ENCODE measurements at regions not wholly inside any gene's neighbourhood (a gene's known extent, or its start where the extent isn't known, plus 50 kb on each side); places are given as distances from the start of the nearest gene placed in this dataset.
A peak's percentile ranks its signal among the peaks of the same experiment; 100 is the strongest.
"Not testable (repeated sequence)": the region's sequence is repeated elsewhere in the genome, so short reads cannot be mapped to it uniquely, and the experiment has no call there.

GRCh38 chr2:12486205-12487118 is 230.3 kb upstream of the TRIB2 start:
- no peaks in the 10 kb centered on the region for H3K27me3 Mint-ChIP-seq
- no peak overlapping the region for H3K4me3 Mint-ChIP-seq

GRCh38 chr2:12487253-12488004 is 229.3 kb upstream of the TRIB2 start:
- no peak for DNase-seq
- H3K9me3 Mint-ChIP-seq: no peaks in the 10 kb centered on the region
- H3K36me3 Mint-ChIP-seq (ENCODE audit: low read depth): no peaks in the 10 kb centered on the region
- no peaks in the 10 kb centered on the region for H3K27me3 Mint-ChIP-seq
- peak overlapping the region; percentile 75 for H3K27ac Mint-ChIP-seq
- H3K4me3 Mint-ChIP-seq: no peak overlapping the region
- peaks cover 64% of the 10 kb centered on the region for H3K4me1 Mint-ChIP-seq (ENCODE audit: low read depth)

More at GRCh38 chr2:12486205-12487118, 230.3 kb upstream of the TRIB2 start:
- Mint-ChIP-seq H3K4me1 (ENCODE audit: low read depth) (peaks cover 64% of the 10 kb centered on the region), H3K27ac (no peak overlapping the region), H3K36me3 (ENCODE audit: low read depth) (no peaks in the 10 kb centered on the region), H3K9me3 (no peaks in the 10 kb centered on the region)
- DNase-seq: no peak

GRCh38 chr2:12488352-12489318 is 228.1 kb upstream of the TRIB2 start:
- no peaks in the 10 kb centered on the region for H3K9me3 Mint-ChIP-seq
- peak overlapping the region; percentile 20 for H3K4me3 Mint-ChIP-seq
- H3K27me3 Mint-ChIP-seq: no peaks in the 10 kb centered on the region
- peaks cover 72% of the 10 kb centered on the region for H3K4me1 Mint-ChIP-seq (ENCODE audit: low read depth)
- H3K27ac Mint-ChIP-seq: peak overlapping the region; percentile 75
- DNase-seq: peak; percentile 54
- no peaks in the 10 kb centered on the region for H3K36me3 Mint-ChIP-seq (ENCODE audit: low read depth)

GRCh38 chr2:12490641-12491040 is 226.1 kb upstream of the TRIB2 start:
- no peaks in the 10 kb centered on the region for H3K36me3 Mint-ChIP-seq (ENCODE audit: low read depth)
- no peaks in the 10 kb centered on the region for H3K9me3 Mint-ChIP-seq
- no peak overlapping the region for H3K27ac Mint-ChIP-seq

GRCh38 chr2:12492360-12492759 is 224.4 kb upstream of the TRIB2 start:
- not testable (repeated sequence) for H3K4me3 Mint-ChIP-seq; H3K9me3 Mint-ChIP-seq; H3K36me3 Mint-ChIP-seq (ENCODE audit: low read depth); DNase-seq; H3K27ac Mint-ChIP-seq; H3K27me3 Mint-ChIP-seq
- H3K4me1 Mint-ChIP-seq (ENCODE audit: low read depth): peaks cover 66% of the 10 kb centered on the region

More at GRCh38 chr2:12490641-12491040, 226.1 kb upstream of the TRIB2 start:
- no peak overlapping the region for H3K4me3 Mint-ChIP-seq
- no peaks in the 10 kb centered on the region for H3K27me3 Mint-ChIP-seq
- H3K4me1 Mint-ChIP-seq (ENCODE audit: low read depth): peaks cover 68% of the 10 kb centered on the region
- DNase-seq: no peak

- DNase-seq: peak; percentile 56
- H3K4me1 Mint-ChIP-seq (ENCODE audit: low read depth): peaks cover 66% of the 10 kb centered on the region
- peak overlapping the region; percentile 81 for H3K27ac Mint-ChIP-seq
- H3K4me3 Mint-ChIP-seq: no peak overlapping the region
- H3K36me3 Mint-ChIP-seq (ENCODE audit: low read depth): no peaks in the 10 kb centered on the region
- H3K27me3 Mint-ChIP-seq: no peaks in the 10 kb centered on the region
- H3K9me3 Mint-ChIP-seq: peaks cover 4% of the 10 kb centered on the region
Observed at GRCh38 chr2:12493031-12493513, 223.7 kb upstream of the TRIB2 start.

GRCh38 chr2:12495247-12495868 is 221.4 kb upstream of the TRIB2 start:
- H3K9me3 Mint-ChIP-seq: peaks cover 4% of the 10 kb centered on the region
- H3K4me1 Mint-ChIP-seq (ENCODE audit: low read depth): peaks cover 71% of the 10 kb centered on the region
- no peak overlapping the region for H3K4me3 Mint-ChIP-seq
- no peaks in the 10 kb centered on the region for H3K36me3 Mint-ChIP-seq (ENCODE audit: low read depth)
- no peaks in the 10 kb centered on the region for H3K27me3 Mint-ChIP-seq
- peak overlapping the region; percentile 83 for H3K27ac Mint-ChIP-seq
- DNase-seq: no peak

GRCh38 chr2:12498286-12498685 is 218.4 kb upstream of the TRIB2 start:
- Mint-ChIP-seq H3K27me3 (no peaks in the 10 kb centered on the region), H3K4me1 (ENCODE audit: low read depth) (peaks cover 88% of the 10 kb centered on the region), H3K36me3 (ENCODE audit: low read depth) (no peaks in the 10 kb centered on the region), H3K9me3 (peaks cover 5% of the 10 kb centered on the region), H3K4me3 (no peak overlapping the region), H3K27ac (peak overlapping the region; percentile 4)
- no peak for DNase-seq

- Mint-ChIP-seq H3K4me1 (ENCODE audit: low read depth) (peaks cover 88% of the 10 kb centered on the region), H3K9me3 (peaks cover 6% of the 10 kb centered on the region), H3K4me3 (no peak overlapping the region), H3K36me3 (ENCODE audit: low read depth) (no peaks in the 10 kb centered on the region), H3K27ac (no peak overlapping the region), H3K27me3 (no peaks in the 10 kb centered on the region)
- no peak for DNase-seq
Observed at GRCh38 chr2:12498704-12499103, 218.0 kb upstream of the TRIB2 start.

GRCh38 chr2:12500899-12501298 is 215.8 kb upstream of the TRIB2 start:
- H3K27ac Mint-ChIP-seq: peak overlapping the region; percentile 42
- peaks cover 10% of the 10 kb centered on the region for H3K9me3 Mint-ChIP-seq
- peaks cover 4% of the 10 kb centered on the region for H3K36me3 Mint-ChIP-seq (ENCODE audit: low read depth)
- DNase-seq: no peak
- no peaks in the 10 kb centered on the region for H3K27me3 Mint-ChIP-seq
- peaks cover 95% of the 10 kb centered on the region for H3K4me1 Mint-ChIP-seq (ENCODE audit: low read depth)
- H3K4me3 Mint-ChIP-seq: no peak overlapping the region

- peak; percentile 75 for DNase-seq
Observed at GRCh38 chr2:12501469-12502158, 215.1 kb upstream of the TRIB2 start.

GRCh38 chr2:12502759-12503158 is 214.0 kb upstream of the TRIB2 start:
- H3K9me3 Mint-ChIP-seq: peaks cover 6% of the 10 kb centered on the region
- peaks cover 99% of the 10 kb centered on the region for H3K4me1 Mint-ChIP-seq (ENCODE audit: low read depth)
- DNase-seq: peak; percentile 61
- H3K27me3 Mint-ChIP-seq: no peaks in the 10 kb centered on the region
- peaks cover 4% of the 10 kb centered on the region for H3K36me3 Mint-ChIP-seq (ENCODE audit: low read depth)
- peak overlapping the region; percentile 11 for H3K4me3 Mint-ChIP-seq
- peak overlapping the region; percentile 86 for H3K27ac Mint-ChIP-seq

More at GRCh38 chr2:12501469-12502158, 215.1 kb upstream of the TRIB2 start:
- peaks cover 96% of the 10 kb centered on the region for H3K4me1 Mint-ChIP-seq (ENCODE audit: low read depth)
- no peaks in the 10 kb centered on the region for H3K27me3 Mint-ChIP-seq
- H3K9me3 Mint-ChIP-seq: peaks cover 6% of the 10 kb centered on the region
- peaks cover 4% of the 10 kb centered on the region for H3K36me3 Mint-ChIP-seq (ENCODE audit: low read depth)
- peak overlapping the region; percentile 82 for H3K27ac Mint-ChIP-seq
- peak overlapping the region; percentile 24 for H3K4me3 Mint-ChIP-seq

GRCh38 chr2:12504443-12504842 is 212.3 kb upstream of the TRIB2 start:
- H3K27ac Mint-ChIP-seq: peak overlapping the region; percentile 66
- H3K27me3 Mint-ChIP-seq: no peaks in the 10 kb centered on the region
- H3K36me3 Mint-ChIP-seq (ENCODE audit: low read depth): peaks cover 5% of the 10 kb centered on the region
- peaks cover 97% of the 10 kb centered on the region for H3K4me1 Mint-ChIP-seq (ENCODE audit: low read depth)
- H3K9me3 Mint-ChIP-seq: peaks cover 10% of the 10 kb centered on the region
- peak; percentile 59 for DNase-seq
- H3K4me3 Mint-ChIP-seq: peak overlapping the region; percentile 18

Measured in activated T-cell treated with anti-CD3 and anti-CD28 coated beads, Interleukin-2, amount 50 U/mL, for 24 hours (primary cell).